GM18951 (cell line): ENCODE measurements at regions not wholly inside any gene's neighbourhood (a gene's known extent, or its start where the extent isn't known, plus 50 kb on each side); places are given as distances from the start of the nearest gene placed in this dataset.

ENCODE experiments used
- POLR2A ChIP-seq: IDR thresholded peaks from 4 replicates; pipeline ENCODE4 v1.6.1; 2011; ENCODE audit warnings: mild to moderate bottlenecking; ENCODE audit not compliant: insufficient read length, insufficient read depth; ENCODE audit errors: extremely low read depth
- in situ Hi-C: fragments of 300-500 bp; cut with MboI; formaldehyde crosslinking; loops from one replicate; pipeline ENCODE4 v1.12.0; 2022; ENCODE audit warnings: low sequenced_read_pairs, mixed read lengths, inconsistent platforms; ENCODE audit not compliant: unreplicated experiment

GRCh38 chr3:105093371-105094252 is 273.1 kb upstream of the ALCAM start:
- in situ Hi-C loops: no loop called here
- TF ChIP-seq POLR2A: no peak

- TF ChIP-seq POLR2A: no peak
- in situ Hi-C loops: no loop called here
Measured at GRCh38 chr3:105094588-105094987, 272.1 kb upstream of the ALCAM start.

- no peak for TF ChIP-seq POLR2A
Measured at GRCh38 chr3:105096071-105096470, 270.6 kb upstream of the ALCAM start.

GRCh38 chr3:105101603-105102002 is 265.1 kb upstream of the ALCAM start:
- no peak for TF ChIP-seq POLR2A
- in situ Hi-C loops: no loop called here

More at GRCh38 chr3:105096071-105096470, 270.6 kb upstream of the ALCAM start:
- in situ Hi-C loops: no loop called here

GRCh38 chr3:105103139-105103538 is 263.6 kb upstream of the ALCAM start:
- in situ Hi-C loops: no loop called here
- TF ChIP-seq POLR2A: no peak

GRCh38 chr3:105108823-105109222 is 257.9 kb upstream of the ALCAM start:
- no peak for TF ChIP-seq POLR2A

GRCh38 chr3:105118905-105119304 is 247.8 kb upstream of the ALCAM start:
- no peak for TF ChIP-seq POLR2A
- in situ Hi-C loops: no loop called here

More at GRCh38 chr3:105108823-105109222, 257.9 kb upstream of the ALCAM start:
- in situ Hi-C loops: no loop called here

GRCh38 chr3:105119801-105120340 is 246.8 kb upstream of the ALCAM start:
- in situ Hi-C loops: no loop called here
- no peak for TF ChIP-seq POLR2A

- in situ Hi-C loops: no loop called here
- no peak for TF ChIP-seq POLR2A
Measured at GRCh38 chr3:105130911-105131310, 235.8 kb upstream of the ALCAM start.

GRCh38 chr3:105137911-105138310 is 228.8 kb upstream of the ALCAM start:
- no peak for TF ChIP-seq POLR2A

GRCh38 chr3:105139881-105140560 is 226.7 kb upstream of the ALCAM start:
- no peak for TF ChIP-seq POLR2A
- in situ Hi-C loops: no loop called here

More at GRCh38 chr3:105137911-105138310, 228.8 kb upstream of the ALCAM start:
- in situ Hi-C loops: no loop called here

- TF ChIP-seq POLR2A: no peak
- in situ Hi-C loops: no loop called here
Measured at GRCh38 chr3:105140899-105141367, 225.8 kb upstream of the ALCAM start.

- in situ Hi-C loops: no loop called here
- no peak for TF ChIP-seq POLR2A
Measured at GRCh38 chr3:105144837-105145236, 221.9 kb upstream of the ALCAM start.
